Panc1 (cell line): ENCODE measurements at regions not wholly inside any gene's neighbourhood (a gene's known extent, or its start where the extent isn't known, plus 50 kb on each side); places are given as distances from the start of the nearest gene placed in this dataset.

ENCODE experiments used
- CTCF ChIP-seq: fragments of 450-650 bp; IDR thresholded peaks from 2 replicates; pipeline ENCODE4 v1.5.1; 2017; ENCODE audit warnings: mild to moderate bottlenecking
- POLR2AphosphoS5 ChIP-seq: IDR thresholded peaks from 2 replicates; pipeline ENCODE4 v1.6.1; 2012; ENCODE audit warnings: mild to moderate bottlenecking, low read depth, low read length, moderate library complexity
- REST ChIP-seq, 2 experiments: IDR thresholded peaks; 2 replicates each; pipeline ENCODE4 v1.6.1; 2011 to 2012; ENCODE audit warnings: low read depth in 2 of 2, control low read depth in 1 of 2, low read length in 1 of 2, mild to moderate bottlenecking in 1 of 2, moderate library complexity in 1 of 2; ENCODE audit not compliant: insufficient read depth in 1 of 2
- SIN3A ChIP-seq: IDR thresholded peaks from 2 replicates; pipeline ENCODE4 v1.6.1; 2012; ENCODE audit warnings: low read depth, mild to moderate bottlenecking, low read length, moderate library complexity, borderline replicate concordance; ENCODE audit not compliant: insufficient read depth

GRCh38 chr12:89162589-89163261 is 189.6 kb downstream of the DUSP6 start:
- no peak for TF ChIP-seq CTCF
- no peak for TF ChIP-seq SIN3A
- TF ChIP-seq POLR2AphosphoS5 = no peak
- no peak for TF ChIP-seq REST (IDR thresholded peaks at IDR 0.05; ENCODE audit: insufficient read depth in 1 of 2, low read depth in 2 of 2, low read length in 1 of 2)
